Endothelial cell (in vitro differentiated cells): ENCODE measurements at regions not wholly inside any gene's neighbourhood (a gene's known extent, or its start where the extent isn't known, plus 50 kb on each side); places are given as distances from the start of the nearest gene placed in this dataset.

Experiments
- DNase-seq: peaks from one replicate; pipeline ENCODE4 v3.0.0; 2021; ENCODE audit warnings: low spot score
- H3K27ac Mint-ChIP-seq: one replicate; pipeline ENCODE4 v1.8.0; 2021; ENCODE audit warnings: mixed read lengths, inconsistent platforms; ENCODE audit not compliant: unreplicated experiment
- H3K27me3 Mint-ChIP-seq: one replicate; pipeline ENCODE4 v1.8.0; 2021; ENCODE audit warnings: mild to moderate bottlenecking, moderate library complexity, mixed read lengths, inconsistent platforms; ENCODE audit not compliant: unreplicated experiment
- H3K36me3 Mint-ChIP-seq: one replicate; pipeline ENCODE4 v1.8.0; 2021; ENCODE audit warnings: mild to moderate bottlenecking, low read depth, mixed read lengths, inconsistent platforms; ENCODE audit not compliant: unreplicated experiment
- H3K4me1 Mint-ChIP-seq: one replicate; pipeline ENCODE4 v1.8.0; 2021; ENCODE audit warnings: mild to moderate bottlenecking, mixed read lengths, inconsistent platforms; ENCODE audit not compliant: unreplicated experiment
- H3K4me3 Mint-ChIP-seq: one replicate; pipeline ENCODE4 v1.8.0; 2021; ENCODE audit warnings: mild to moderate bottlenecking, mixed read lengths, inconsistent platforms; ENCODE audit not compliant: unreplicated experiment
- H3K9me3 Mint-ChIP-seq: one replicate; pipeline ENCODE4 v1.8.0; 2021; ENCODE audit warnings: mixed read lengths, inconsistent platforms; ENCODE audit not compliant: unreplicated experiment
- TF ChIP-seq, protein P1 (sequence below): fragments of 200-600 bp; sonication (generic); IDR thresholded peaks from one replicate; pipeline ENCODE4 v1.5.0; 2021; ENCODE audit warnings: antibody characterized with exemption; ENCODE audit not compliant: unreplicated experiment

DNA sequence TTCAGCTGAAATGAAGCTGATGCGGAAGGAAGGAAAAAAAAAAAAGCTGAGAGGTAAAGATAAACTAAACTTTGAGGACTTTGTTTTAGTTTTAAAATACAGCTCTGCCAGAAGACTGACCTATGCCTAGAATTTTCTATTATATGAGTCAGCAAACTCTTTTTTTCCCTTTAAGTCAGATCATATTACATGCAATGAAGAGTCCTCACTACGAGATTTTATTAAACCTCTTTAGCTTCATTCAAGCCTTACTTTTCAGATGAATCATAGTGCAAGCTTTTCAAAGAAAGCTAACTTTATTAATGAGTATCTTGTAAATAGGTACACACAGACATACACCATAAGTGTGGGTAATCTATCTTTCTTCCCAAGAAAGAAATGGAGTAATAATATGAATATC lies 57.8 kb upstream of the FSCB start:
- H3K27ac Mint-ChIP-seq: no peak overlapping the region
- TF ChIP-seq, protein P1, sequence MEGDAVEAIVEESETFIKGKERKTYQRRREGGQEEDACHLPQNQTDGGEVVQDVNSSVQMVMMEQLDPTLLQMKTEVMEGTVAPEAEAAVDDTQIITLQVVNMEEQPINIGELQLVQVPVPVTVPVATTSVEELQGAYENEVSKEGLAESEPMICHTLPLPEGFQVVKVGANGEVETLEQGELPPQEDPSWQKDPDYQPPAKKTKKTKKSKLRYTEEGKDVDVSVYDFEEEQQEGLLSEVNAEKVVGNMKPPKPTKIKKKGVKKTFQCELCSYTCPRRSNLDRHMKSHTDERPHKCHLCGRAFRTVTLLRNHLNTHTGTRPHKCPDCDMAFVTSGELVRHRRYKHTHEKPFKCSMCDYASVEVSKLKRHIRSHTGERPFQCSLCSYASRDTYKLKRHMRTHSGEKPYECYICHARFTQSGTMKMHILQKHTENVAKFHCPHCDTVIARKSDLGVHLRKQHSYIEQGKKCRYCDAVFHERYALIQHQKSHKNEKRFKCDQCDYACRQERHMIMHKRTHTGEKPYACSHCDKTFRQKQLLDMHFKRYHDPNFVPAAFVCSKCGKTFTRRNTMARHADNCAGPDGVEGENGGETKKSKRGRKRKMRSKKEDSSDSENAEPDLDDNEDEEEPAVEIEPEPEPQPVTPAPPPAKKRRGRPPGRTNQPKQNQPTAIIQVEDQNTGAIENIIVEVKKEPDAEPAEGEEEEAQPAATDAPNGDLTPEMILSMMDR: no peak
- no peak for DNase-seq

More for the DNA sequence above, 57.8 kb upstream of the FSCB start:
- H3K27me3 Mint-ChIP-seq: peaks cover 1% of the 10 kb centered on the region
- H3K4me3 Mint-ChIP-seq: no peak overlapping the region
- no peaks in the 10 kb centered on the region for H3K36me3 Mint-ChIP-seq
- no peaks in the 10 kb centered on the region for H3K9me3 Mint-ChIP-seq
- no peaks in the 10 kb centered on the region for H3K4me1 Mint-ChIP-seq
